ENCODE measurements at regions not wholly inside any gene's neighbourhood (a gene's known extent, or its start where the extent isn't known, plus 50 kb on each side); places are given as distances from the start of the nearest gene placed in this dataset.

DNA sequence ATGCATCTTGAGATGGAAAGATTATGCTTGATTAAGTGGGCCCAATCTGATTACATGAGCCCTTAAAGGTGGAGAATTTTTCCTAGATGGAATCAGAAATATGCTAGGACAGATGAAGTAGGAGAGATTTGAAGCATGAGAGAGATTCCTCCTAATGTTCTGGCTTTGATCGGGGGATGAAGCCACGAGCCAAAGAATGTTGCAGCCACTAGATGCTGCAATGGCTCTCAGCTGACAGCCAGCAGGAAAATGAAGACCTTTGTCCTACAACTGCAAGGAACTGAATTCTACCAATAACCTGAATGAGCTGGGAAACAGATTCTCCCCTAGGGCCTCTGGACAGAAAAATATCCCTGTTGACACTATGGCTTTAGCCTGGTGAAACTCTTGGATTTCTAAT is 82.6 kb upstream of the ATP2B1 start:
- Mint-ChIP-seq H3K27ac (no peak overlapping the region), H3K4me1 (peaks cover 5% of the 10 kb centered on the region), H3K4me3 (no peak overlapping the region), H3K9me3 (peaks cover 3% of the 10 kb centered on the region), H3K36me3 (no peaks in the 10 kb centered on the region)
- ATAC-seq (no peak), DNase-seq (ENCODE audit: low spot score in 2 of 2) (no peak)

DNA sequence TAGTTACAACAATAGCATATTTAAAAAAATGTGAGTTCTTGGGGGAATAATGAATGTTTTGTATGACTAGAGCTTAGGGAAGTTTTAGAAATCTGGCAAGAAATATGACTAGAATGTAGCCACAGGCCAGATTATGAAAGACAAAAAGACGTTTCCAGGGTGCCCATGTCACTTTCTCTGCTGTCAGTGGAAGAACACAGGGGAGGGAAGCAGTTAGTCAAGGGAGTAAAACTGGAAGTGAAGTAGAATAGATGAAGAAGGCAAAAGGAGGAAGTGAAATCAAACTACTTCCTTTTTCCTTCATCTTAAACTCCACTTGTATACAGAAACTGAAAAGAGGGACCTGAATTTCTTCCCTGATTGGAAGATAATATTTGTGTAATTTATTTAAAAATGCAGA is 81.2 kb upstream of the ATP2B1 start:
- no peak for ATAC-seq
- peaks cover 5% of the 10 kb centered on the region for H3K4me1 Mint-ChIP-seq
- DNase-seq (ENCODE audit: low spot score in 2 of 2) = no peak
- H3K27ac Mint-ChIP-seq = no peak overlapping the region
- H3K4me3 Mint-ChIP-seq = no peak overlapping the region
- H3K36me3 Mint-ChIP-seq = no peaks in the 10 kb centered on the region
- peaks cover 10% of the 10 kb centered on the region for H3K9me3 Mint-ChIP-seq

DNA sequence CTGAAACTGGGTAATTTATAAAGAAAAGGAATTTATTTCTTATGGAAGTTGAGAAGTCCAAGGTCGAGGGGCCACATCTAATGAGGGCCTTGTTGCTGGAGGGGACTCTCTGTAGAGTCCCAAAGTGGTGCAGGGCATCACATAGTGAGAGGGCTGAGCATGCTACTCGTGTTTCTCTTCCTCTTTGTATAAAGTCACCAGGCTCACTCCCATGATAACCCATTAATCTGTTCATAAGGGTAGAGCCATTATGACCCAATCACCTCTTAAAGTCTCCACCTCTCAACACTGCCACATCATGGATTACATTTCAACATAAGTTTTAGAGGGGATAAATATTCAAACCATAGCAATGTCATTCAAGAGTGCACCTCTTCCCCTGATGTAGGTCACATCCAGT is 79.1 kb upstream of the ATP2B1 start:
- Mint-ChIP-seq H3K36me3 (no peaks in the 10 kb centered on the region), H3K4me1 (peaks cover 5% of the 10 kb centered on the region), H3K27ac (no peak overlapping the region), H3K4me3 (no peak overlapping the region), H3K9me3 (peaks cover 10% of the 10 kb centered on the region)
- DNase-seq (ENCODE audit: low spot score in 2 of 2) (no peak), ATAC-seq (no peak)

DNA sequence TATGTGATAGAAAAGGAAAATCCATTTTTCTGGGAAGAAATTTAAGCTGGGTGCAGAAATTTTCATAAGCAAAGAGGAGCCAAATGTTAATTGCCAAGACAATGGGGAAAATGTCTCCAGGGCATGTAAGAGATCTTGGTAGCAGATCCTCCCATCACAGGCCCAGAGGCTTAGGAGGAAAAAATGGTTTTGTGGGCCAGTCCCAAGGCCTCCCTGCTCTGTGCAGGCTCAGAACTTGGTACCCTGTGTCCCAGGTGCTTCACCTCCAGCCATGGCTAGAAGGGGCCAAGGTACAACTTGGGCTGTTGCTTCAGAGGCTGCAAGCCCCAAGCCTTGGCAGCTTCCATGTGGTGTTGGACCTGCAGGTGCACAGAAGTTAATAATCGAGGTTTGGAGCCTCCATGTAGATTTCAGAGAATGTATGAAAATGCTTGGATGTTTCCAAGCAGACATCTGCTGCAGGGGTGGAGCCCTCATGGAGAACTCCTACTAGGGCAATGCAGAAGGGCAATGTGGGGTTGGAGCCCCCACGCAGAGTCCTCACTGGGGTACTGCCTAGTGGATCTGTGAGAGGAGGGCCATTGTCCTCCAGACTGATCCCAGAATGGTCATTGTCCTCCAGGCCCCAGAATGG is 77.7 kb upstream of the ATP2B1 start:
- no peak for ATAC-seq
- DNase-seq (ENCODE audit: low spot score in 2 of 2) = no peak
- H3K4me1 Mint-ChIP-seq = peaks cover 5% of the 10 kb centered on the region
- no peaks in the 10 kb centered on the region for H3K36me3 Mint-ChIP-seq
- H3K4me3 Mint-ChIP-seq = no peak overlapping the region
- H3K27ac Mint-ChIP-seq = no peak overlapping the region
- H3K9me3 Mint-ChIP-seq = peaks cover 10% of the 10 kb centered on the region

- no peaks in the 10 kb centered on the region for H3K4me1 Mint-ChIP-seq
- H3K4me3 Mint-ChIP-seq = no peak overlapping the region
- H3K9me3 Mint-ChIP-seq = peaks cover 10% of the 10 kb centered on the region
- H3K36me3 Mint-ChIP-seq = no peaks in the 10 kb centered on the region
- H3K27ac Mint-ChIP-seq = no peak overlapping the region
- DNase-seq (ENCODE audit: low spot score in 2 of 2) (no peak), ATAC-seq (no peak)
Observed at GRCh38 chr12:89783359-89784060, 74.9 kb upstream of the ATP2B1 start.

GRCh38 chr12:89782807-89783206 is 74.2 kb upstream of the ATP2B1 start:
- Mint-ChIP-seq H3K36me3 (no peaks in the 10 kb centered on the region), H3K27ac (no peak overlapping the region), H3K4me3 (no peak overlapping the region), H3K4me1 (no peaks in the 10 kb centered on the region), H3K9me3 (peaks cover 12% of the 10 kb centered on the region)
- ATAC-seq = no peak
- no peak for DNase-seq (ENCODE audit: low spot score in 2 of 2)

- DNase-seq (ENCODE audit: low spot score in 2 of 2) (no peak), ATAC-seq (no peak)
- H3K4me1 Mint-ChIP-seq = no peaks in the 10 kb centered on the region
- peaks cover 12% of the 10 kb centered on the region for H3K9me3 Mint-ChIP-seq
- no peak overlapping the region for H3K27ac Mint-ChIP-seq
- no peaks in the 10 kb centered on the region for H3K36me3 Mint-ChIP-seq
- H3K4me3 Mint-ChIP-seq = no peak overlapping the region
Observed at GRCh38 chr12:89781946-89782550, 73.4 kb upstream of the ATP2B1 start.

- DNase-seq (ENCODE audit: low spot score in 2 of 2) = no peak
- no peak for ATAC-seq
- peaks cover 12% of the 10 kb centered on the region for H3K9me3 Mint-ChIP-seq
- H3K27ac Mint-ChIP-seq = no peak overlapping the region
- no peak overlapping the region for H3K4me3 Mint-ChIP-seq
- H3K4me1 Mint-ChIP-seq = no peaks in the 10 kb centered on the region
- H3K36me3 Mint-ChIP-seq = no peaks in the 10 kb centered on the region
Observed at GRCh38 chr12:89781156-89781555, 72.5 kb upstream of the ATP2B1 start.

GRCh38 chr12:89779090-89779489 is 70.5 kb upstream of the ATP2B1 start:
- Mint-ChIP-seq H3K9me3 (peaks cover 4% of the 10 kb centered on the region), H3K4me3 (no peak overlapping the region), H3K4me1 (no peaks in the 10 kb centered on the region), H3K27ac (no peak overlapping the region), H3K36me3 (no peaks in the 10 kb centered on the region)
- ATAC-seq (no peak), DNase-seq (ENCODE audit: low spot score in 2 of 2) (no peak)

- H3K27ac Mint-ChIP-seq = no peak overlapping the region
- ATAC-seq (no peak), DNase-seq (ENCODE audit: low spot score in 2 of 2) (no peak)
- no peaks in the 10 kb centered on the region for H3K36me3 Mint-ChIP-seq
- H3K9me3 Mint-ChIP-seq = peaks cover 4% of the 10 kb centered on the region
- H3K4me1 Mint-ChIP-seq = no peaks in the 10 kb centered on the region
- H3K4me3 Mint-ChIP-seq = no peak overlapping the region
Observed at GRCh38 chr12:89777733-89778379, 69.2 kb upstream of the ATP2B1 start.

- H3K4me3 Mint-ChIP-seq = no peak overlapping the region
- no peaks in the 10 kb centered on the region for H3K36me3 Mint-ChIP-seq
- DNase-seq (ENCODE audit: low spot score in 2 of 2) (no peak), ATAC-seq (no peak)
- peaks cover 6% of the 10 kb centered on the region for H3K9me3 Mint-ChIP-seq
- H3K4me1 Mint-ChIP-seq = no peaks in the 10 kb centered on the region
- H3K27ac Mint-ChIP-seq = no peak overlapping the region
Observed at GRCh38 chr12:89775986-89776365, 67.3 kb upstream of the ATP2B1 start.

- H3K9me3 Mint-ChIP-seq = peaks cover 6% of the 10 kb centered on the region
- no peaks in the 10 kb centered on the region for H3K4me1 Mint-ChIP-seq
- ATAC-seq (no peak), DNase-seq (ENCODE audit: low spot score in 2 of 2) (no peak)
- H3K36me3 Mint-ChIP-seq = no peaks in the 10 kb centered on the region
- no peak overlapping the region for H3K4me3 Mint-ChIP-seq
- H3K27ac Mint-ChIP-seq = no peak overlapping the region
Observed at GRCh38 chr12:89775063-89775985, 66.7 kb upstream of the ATP2B1 start.

DNA sequence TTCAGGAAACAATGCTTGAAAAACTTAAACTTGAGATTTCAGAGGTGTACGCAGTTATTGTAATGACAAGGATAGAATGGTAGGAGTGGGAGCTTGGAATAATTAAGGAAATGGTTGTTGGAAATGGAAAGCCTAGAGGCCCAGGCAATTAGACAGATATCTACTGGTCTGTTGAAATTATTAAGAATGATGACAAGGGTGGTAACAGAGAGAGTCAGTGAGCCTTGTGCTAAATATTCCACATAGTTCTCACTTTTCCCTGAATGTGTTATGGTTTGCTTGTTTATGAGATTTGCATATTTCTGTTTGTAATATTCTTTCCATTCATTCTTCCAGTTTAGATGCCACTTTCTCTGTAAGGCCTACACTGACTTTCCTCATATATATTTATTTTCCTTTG is 66.0 kb upstream of the ATP2B1 start:
- ATAC-seq (no peak), DNase-seq (ENCODE audit: low spot score in 2 of 2) (no peak)
- Mint-ChIP-seq H3K36me3 (no peaks in the 10 kb centered on the region), H3K27ac (no peak overlapping the region), H3K4me3 (no peak overlapping the region), H3K9me3 (peaks cover 6% of the 10 kb centered on the region), H3K4me1 (no peaks in the 10 kb centered on the region)

- Mint-ChIP-seq H3K36me3 (no peaks in the 10 kb centered on the region), H3K9me3 (peaks cover 2% of the 10 kb centered on the region), H3K4me3 (no peak overlapping the region), H3K4me1 (peaks cover 10% of the 10 kb centered on the region), H3K27ac (no peak overlapping the region)
- ATAC-seq (no peak), DNase-seq (ENCODE audit: low spot score in 2 of 2) (no peak)
Observed at GRCh38 chr12:89770391-89770790, 61.8 kb upstream of the ATP2B1 start.

GRCh38 chr12:89769483-89769818 is 60.8 kb upstream of the ATP2B1 start:
- ATAC-seq = no peak
- H3K27ac Mint-ChIP-seq = peak overlapping the region; percentile 83
- H3K9me3 Mint-ChIP-seq = peaks cover 2% of the 10 kb centered on the region
- H3K4me1 Mint-ChIP-seq = peaks cover 10% of the 10 kb centered on the region
- H3K4me3 Mint-ChIP-seq = no peak overlapping the region
- H3K36me3 Mint-ChIP-seq = no peaks in the 10 kb centered on the region
- no peak for DNase-seq (ENCODE audit: low spot score in 2 of 2)
